ENCODE measurements at regions not wholly inside any gene's neighbourhood (a gene's known extent, or its start where the extent isn't known, plus 50 kb on each side); places are given as distances from the start of the nearest gene placed in this dataset.

GRCh38 chr16:10305912-10306311 lies 79.9 kb upstream of the ATF7IP2 start:
- no peak for DNase-seq
- H3K27ac ChIP-seq (ENCODE audit: low read length in 2 of 2): no peak overlapping the region
- Mint-ChIP-seq H3K4me1 (peaks cover 4% of the 10 kb centered on the region), H3K27ac (no peak overlapping the region), H3K27me3 (no peaks in the 10 kb centered on the region), H3K9me3 (ENCODE audit: insufficient read depth) (no peaks in the 10 kb centered on the region), H3K4me3 (no peak overlapping the region)
- no peak overlapping the region for H2AFZ ChIP-seq (ENCODE audit: insufficient read depth, low read depth, low read length, poor library complexity, severe bottlenecking)
- POLR2A ChIA-PET: no interaction called here
- no peak for ATAC-seq (ENCODE audit: low read depth)
- H3K27me3 ChIP-seq (replicated peaks in 1 of 4; ENCODE audit: control extremely low read depth in 1 of 4, control insufficient read depth in 3 of 4, insufficient read depth in 4 of 4, low read length in 3 of 4): no peaks in the 10 kb centered on the region
- no peak overlapping the region for H3K4me3 ChIP-seq (ENCODE audit: control extremely low read depth in 1 of 5, extremely low read depth in 1 of 5, insufficient read depth in 1 of 5, low read depth in 2 of 5, low read length in 4 of 5)
- WGBS (ENCODE audit: insufficient coverage): no CpG with 5 or more reads among the region's 4 CpGs
- no peak overlapping the region for H3K4me2 ChIP-seq (replicated peaks; ENCODE audit: low read depth, low read length, poor library complexity, severe bottlenecking)
- no peak overlapping the region for H3K9ac ChIP-seq (ENCODE audit: low read length)
- no peaks in the 10 kb centered on the region for H3K4me1 ChIP-seq (ENCODE audit: control insufficient read depth in 2 of 2, insufficient read depth in 2 of 2, low read length in 2 of 2)
- no peaks in the 10 kb centered on the region for H3K79me2 ChIP-seq (ENCODE audit: control insufficient read depth, insufficient read depth, low read length)
- intact Hi-C loops (cut with micrococcal nuclease): no loop called here
- H3K9me3 ChIP-seq (ENCODE audit: control extremely low read depth in 1 of 3, control insufficient read depth in 2 of 3, insufficient read depth in 1 of 3, low read length in 2 of 3): no peaks in the 10 kb centered on the region
- no peaks in the 10 kb centered on the region for H4K20me1 ChIP-seq (ENCODE audit: control insufficient read depth, insufficient read depth, low read length, poor library complexity, severe bottlenecking)
- TF ChIP-seq CTCF (IDR thresholded peaks at IDR 0.05): no peak
- TF ChIP-seq EZH2 (IDR thresholded peaks at IDR 0.05; ENCODE audit: borderline replicate concordance, insufficient read depth, low read depth, low read length, poor library complexity, severe bottlenecking): no peak
- CTCF ChIA-PET: interaction anchor here (0.6 to 1.9 kb wide), 2 partner anchors 9 to 72 kb away, joined by 3 to 6 read pairs; no protein-coding TSS in a partner anchor
- H3K36me3 ChIP-seq (replicated peaks in 1 of 2; ENCODE audit: control extremely low read depth in 1 of 2, control insufficient read depth in 1 of 2, extremely low read depth in 1 of 2, insufficient read depth in 2 of 2, low read length in 1 of 2): no peaks in the 10 kb centered on the region

GRCh38 chr16:10308305-10309193 lies 77.3 kb upstream of the ATF7IP2 start:
- Histone ChIP-seq H4K20me1 (ENCODE audit: control insufficient read depth, insufficient read depth, low read length, poor library complexity, severe bottlenecking) (no peaks in the 10 kb centered on the region), H3K9me3 (ENCODE audit: control extremely low read depth in 1 of 3, control insufficient read depth in 2 of 3, insufficient read depth in 1 of 3, low read length in 2 of 3) (peaks cover 0 to 4% (median 0%) of the 10 kb centered on the region in 3 donors), H3K79me2 (ENCODE audit: control insufficient read depth, insufficient read depth, low read length) (no peaks in the 10 kb centered on the region), H3K36me3 (replicated peaks in 1 of 2; ENCODE audit: control extremely low read depth in 1 of 2, control insufficient read depth in 1 of 2, extremely low read depth in 1 of 2, insufficient read depth in 2 of 2, low read length in 1 of 2) (no peaks in the 10 kb centered on the region), H3K4me3 (ENCODE audit: control extremely low read depth in 1 of 5, extremely low read depth in 1 of 5, insufficient read depth in 1 of 5, low read depth in 2 of 5, low read length in 4 of 5) (no peak overlapping the region), H2AFZ (ENCODE audit: insufficient read depth, low read depth, low read length, poor library complexity, severe bottlenecking) (no peak overlapping the region), H3K4me1 (ENCODE audit: control insufficient read depth in 2 of 2, insufficient read depth in 2 of 2, low read length in 2 of 2) (peaks cover 11 to 18% of the 10 kb centered on the region in 2 donors), H3K27ac (ENCODE audit: low read length in 2 of 2) (no peak overlapping the region), H3K9ac (ENCODE audit: low read length) (no peak overlapping the region), H3K27me3 (replicated peaks in 1 of 4; ENCODE audit: control extremely low read depth in 1 of 4, control insufficient read depth in 3 of 4, insufficient read depth in 4 of 4, low read length in 3 of 4) (no peaks in the 10 kb centered on the region), H3K4me2 (replicated peaks; ENCODE audit: low read depth, low read length, poor library complexity, severe bottlenecking) (no peak overlapping the region)
- Mint-ChIP-seq H3K4me3 (no peak overlapping the region), H3K4me1 (peaks cover 14% of the 10 kb centered on the region), H3K27me3 (no peaks in the 10 kb centered on the region), H3K27ac (no peak overlapping the region), H3K9me3 (ENCODE audit: insufficient read depth) (no peaks in the 10 kb centered on the region)
- DNase-seq (no peak), ATAC-seq (ENCODE audit: low read depth) (no peak)
- TF ChIP-seq CTCF (IDR thresholded peaks at IDR 0.05) (no peak), EZH2 (IDR thresholded peaks at IDR 0.05; ENCODE audit: borderline replicate concordance, insufficient read depth, low read depth, low read length, poor library complexity, severe bottlenecking) (no peak)
- WGBS (ENCODE audit: insufficient coverage): 91% methylated on average over 8 of the region's 15 CpGs
- CTCF ChIA-PET: interaction anchor here (0.6 to 1.6 kb wide), 10 partner anchors 9 to 1021 kb away, joined by 3 to 6 read pairs (median 4); no protein-coding TSS in a partner anchor
- POLR2A ChIA-PET: no interaction called here
- intact Hi-C loops (cut with micrococcal nuclease): no loop called here

Measured in B cell (primary cell).